Activated B cell treated with CpG ODN at 0.5 μM for 24 hours (primary cell): ENCODE measurements at regions not wholly inside any gene's neighbourhood (a gene's known extent, or its start where the extent isn't known, plus 50 kb on each side); places are given as distances from the start of the nearest gene placed in this dataset.
"Not testable (repeated sequence)": the region's sequence is repeated elsewhere in the genome, so short reads cannot be mapped to it uniquely, and the experiment has no call there.

Experiments
- ATAC-seq: fragments of 200-7000 bp; cut with Tn5 transposase; one replicate; pipeline ENCODE4 v1.10.0; 2021; ENCODE audit warnings: low read depth, mild to moderate bottlenecking, moderate library complexity
- CTCF ChIA-PET: fragments of 350-600 bp; sonication (Branson Sonifier 250); formaldehyde crosslinking; loops from one replicate; lab custom pipeline; 2021; ENCODE audit warnings: antibody characterized with exemption; lab: Charles Lee
- POLR2A ChIA-PET: fragments of 350-600 bp; sonication (Branson Sonifier 250); formaldehyde crosslinking; loops from one replicate; lab custom pipeline; 2021; ENCODE audit warnings: antibody characterized with exemption; lab: Charles Lee
- DNase-seq: peaks from one replicate; pipeline ENCODE4 v3.0.0; 2022
- H3K27ac Mint-ChIP-seq: one replicate; pipeline ENCODE4 v1.8.0; 2020; ENCODE audit warnings: mixed read lengths
- H3K27me3 Mint-ChIP-seq: one replicate; pipeline ENCODE4 v1.8.0; 2021; ENCODE audit warnings: mixed read lengths
- H3K36me3 Mint-ChIP-seq: one replicate; pipeline ENCODE4 v1.8.0; 2021; ENCODE audit warnings: low read depth, mixed read lengths
- H3K4me1 Mint-ChIP-seq: one replicate; pipeline ENCODE4 v1.8.0; 2021; ENCODE audit warnings: mixed read lengths
- H3K4me3 Mint-ChIP-seq: one replicate; pipeline ENCODE4 v1.8.0; 2020; ENCODE audit warnings: mild to moderate bottlenecking, mixed read lengths
- H3K9me3 Mint-ChIP-seq: one replicate; pipeline ENCODE4 v1.8.0; 2020; ENCODE audit warnings: mixed read lengths
- CTCF ChIP-seq: fragments of 200-600 bp; IDR thresholded peaks from one replicate; pipeline ENCODE4 v1.8.0; 2022; ENCODE audit warnings: antibody characterized with exemption, mild to moderate bottlenecking
- intact Hi-C: fragments of 100-400 bp; cut with micrococcal nuclease; formaldehyde crosslinking; loops from one replicate; pipeline ENCODE4 v1.15.1; 2024

GRCh38 chr4:145271194-145271593 lies 90.8 kb upstream of the OTUD4 start:
- Mint-ChIP-seq H3K36me3 (no peaks in the 10 kb centered on the region), H3K27me3 (no peaks in the 10 kb centered on the region), H3K4me1 (no peaks in the 10 kb centered on the region), H3K27ac (no peak overlapping the region), H3K4me3 (no peak overlapping the region), H3K9me3 (no peaks in the 10 kb centered on the region)
- ATAC-seq (no peak), DNase-seq (no peak)
- no peak for TF ChIP-seq CTCF
- CTCF ChIA-PET: no interaction called here
- POLR2A ChIA-PET: no interaction called here
- intact Hi-C loops: no loop called here

DNA sequence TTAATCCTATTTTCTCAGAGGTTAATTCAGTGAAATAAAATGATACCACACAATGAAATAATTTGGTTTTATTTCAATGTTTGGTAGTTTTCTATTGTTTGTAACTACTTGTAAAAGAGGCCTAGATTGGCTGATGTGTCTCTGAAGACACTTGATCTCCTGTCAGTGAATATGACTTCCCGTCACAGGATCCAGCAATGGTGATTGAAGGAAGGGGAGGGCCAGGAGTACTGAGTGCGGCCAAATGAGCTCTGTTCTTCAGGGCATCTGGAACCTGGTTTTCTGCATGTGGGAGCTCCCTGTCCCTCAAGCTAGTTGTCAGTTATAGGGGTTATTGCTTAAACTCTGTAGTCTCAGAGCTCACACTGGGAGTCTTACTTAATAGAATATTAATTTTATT lies 86.5 kb upstream of the OTUD4 start:
- ATAC-seq (no peak), DNase-seq (no peak)
- Mint-ChIP-seq H3K27me3 (peaks cover 3% of the 10 kb centered on the region), H3K36me3 (no peaks in the 10 kb centered on the region), H3K27ac (no peak overlapping the region), H3K4me3 (no peak overlapping the region), H3K9me3 (no peaks in the 10 kb centered on the region), H3K4me1 (no peaks in the 10 kb centered on the region)
- intact Hi-C loops: no loop called here
- ChIA-PET CTCF (no interaction called here), POLR2A (no interaction called here)
- TF ChIP-seq CTCF: no peak

DNA sequence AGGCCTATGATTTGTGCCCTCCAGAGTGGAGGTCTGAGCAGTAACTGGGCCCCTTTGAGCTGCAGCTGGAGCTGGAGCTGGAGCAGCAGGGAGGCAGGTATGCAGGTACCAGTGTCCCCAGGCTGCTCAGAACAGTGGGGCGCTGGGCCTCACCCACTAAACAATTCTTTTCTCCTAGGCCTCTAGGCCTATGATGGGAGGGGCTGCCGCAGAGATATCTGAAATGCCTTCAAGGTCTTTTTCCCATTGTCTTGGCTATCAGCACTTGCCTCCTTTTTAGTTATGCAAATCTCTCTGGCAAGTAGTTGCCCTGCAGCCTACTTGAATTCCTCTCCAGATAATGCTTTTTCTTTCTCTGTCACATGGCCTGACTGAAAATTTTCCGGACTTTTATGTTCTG lies 79.7 kb upstream of the OTUD4 start:
- Mint-ChIP-seq H3K4me3 (no peak overlapping the region), H3K4me1 (no peaks in the 10 kb centered on the region), H3K9me3 (peaks cover 5% of the 10 kb centered on the region), H3K27me3 (peaks cover 7% of the 10 kb centered on the region), H3K36me3 (no peaks in the 10 kb centered on the region), H3K27ac (no peak overlapping the region)
- CTCF ChIA-PET: no interaction called here
- TF ChIP-seq CTCF: no peak
- no peak for DNase-seq
- intact Hi-C loops: no loop called here
- no peak for ATAC-seq
- POLR2A ChIA-PET: no interaction called here

- CTCF ChIA-PET, intact Hi-C loops, H3K4me1 Mint-ChIP-seq, ATAC-seq, H3K27ac Mint-ChIP-seq, H3K9me3 Mint-ChIP-seq, POLR2A ChIA-PET, H3K36me3 Mint-ChIP-seq, H3K4me3 Mint-ChIP-seq, DNase-seq: not testable (repeated sequence)
- H3K27me3 Mint-ChIP-seq: peaks cover 10% of the 10 kb centered on the region
These were observed 74.9 kb upstream of the OTUD4 start for GRCh38 chr4:145255311-145255710.

- Mint-ChIP-seq H3K36me3 (no peaks in the 10 kb centered on the region), H3K4me1 (no peaks in the 10 kb centered on the region), H3K27ac (no peak overlapping the region), H3K4me3 (no peak overlapping the region), H3K27me3 (peaks cover 13% of the 10 kb centered on the region), H3K9me3 (no peaks in the 10 kb centered on the region)
- intact Hi-C loops: no loop called here
- DNase-seq (no peak), ATAC-seq (no peak)
- no peak for TF ChIP-seq CTCF
- ChIA-PET POLR2A (no interaction called here), CTCF (no interaction called here)
These were observed 71.8 kb upstream of the OTUD4 start for GRCh38 chr4:145252190-145252589.

DNA sequence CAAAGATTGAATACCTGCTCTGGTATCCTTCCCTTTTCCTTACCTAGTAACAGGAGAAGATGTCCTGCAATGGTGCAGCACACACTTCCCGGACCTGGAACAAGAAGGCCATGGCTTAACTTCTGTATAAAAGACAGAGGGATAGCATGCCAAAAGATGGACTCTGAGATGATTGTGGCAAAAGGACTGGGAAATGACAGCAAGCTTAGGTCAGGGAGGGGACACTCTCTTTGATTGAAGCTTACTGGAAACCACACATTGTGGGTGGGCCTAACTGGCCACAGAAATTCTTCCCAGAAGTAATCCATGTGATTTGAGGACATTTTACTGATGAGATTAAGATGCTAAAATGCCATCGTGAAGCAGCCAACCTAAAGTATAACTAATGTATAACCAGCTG lies 71.0 kb upstream of the OTUD4 start:
- no peak overlapping the region for H3K27ac Mint-ChIP-seq
- intact Hi-C loops: no loop called here
- no peaks in the 10 kb centered on the region for H3K36me3 Mint-ChIP-seq
- POLR2A ChIA-PET: no interaction called here
- H3K9me3 Mint-ChIP-seq: no peaks in the 10 kb centered on the region
- ATAC-seq (no peak), DNase-seq (no peak)
- CTCF ChIA-PET: no interaction called here
- H3K27me3 Mint-ChIP-seq: peaks cover 13% of the 10 kb centered on the region
- TF ChIP-seq CTCF: no peak
- H3K4me3 Mint-ChIP-seq: no peak overlapping the region
- no peaks in the 10 kb centered on the region for H3K4me1 Mint-ChIP-seq
